Ascending aorta (tissue), 2 donors: ENCODE measurements at regions not wholly inside any gene's neighbourhood (a gene's known extent, or its start where the extent isn't known, plus 50 kb on each side); places are given as distances from the start of the nearest gene placed in this dataset.

Experiments used
- DNase-seq, 2 donors: peaks; one replicate each; pipeline ENCODE4 v3.0.0-alpha.2; 2019; ENCODE audit warnings: low spot score in 2 of 2
- H3K27ac ChIP-seq, 2 donors: fragments of 200-600 bp; sonication (generic); one replicate each; pipeline ENCODE4 v1.5.1; 2016 to 2017; ENCODE audit warnings: mild to moderate bottlenecking in 1 of 2
- H3K27me3 ChIP-seq: fragments of 200-600 bp; sonication (generic); one replicate; pipeline ENCODE4 v1.5.1; 2017
- H3K36me3 ChIP-seq, 2 donors: fragments of 200-600 bp; sonication (generic); one replicate each; pipeline ENCODE4 v1.5.1; 2016
- H3K4me1 ChIP-seq, 2 donors: fragments of 200-600 bp; sonication (generic); one replicate each; pipeline ENCODE4 v1.5.1; 2016 to 2017; ENCODE audit warnings: mild to moderate bottlenecking in 1 of 2
- H3K4me3 ChIP-seq, 2 donors: fragments of 200-600 bp; sonication (generic); one replicate each; pipeline ENCODE4 v1.5.1; 2016 to 2017; ENCODE audit warnings: mild to moderate bottlenecking in 1 of 2
- H3K9me3 ChIP-seq, 2 donors: fragments of 200-600 bp; sonication (generic); one replicate each; pipeline ENCODE4 v1.5.1; 2016
- CTCF ChIP-seq, 3 experiments: fragments of 200-600 bp in 2 of 3; fragments of 450-650 bp in 1 of 3; sonication (generic) in 2 of 3; IDR thresholded peaks; one replicate each; pipeline ENCODE4 v1.5.1; 2016 to 2019; ENCODE audit warnings: antibody characterized with exemption in 3 of 3, mild to moderate bottlenecking in 1 of 3, moderate library complexity in 1 of 3
- intact Hi-C: fragments of 100-400 bp; cut with DNase I; formaldehyde crosslinking; loops from one replicate; pipeline ENCODE4 v1.15.1; 2023

- no peaks in the 10 kb centered on the region for H3K4me1 ChIP-seq
- H3K9me3 ChIP-seq = peaks cover 0 to 11% of the 10 kb centered on the region in 2 donors
- no peak overlapping the region for H3K4me3 ChIP-seq
- intact Hi-C loops = no loop called here
- DNase-seq = no peak
- no peak overlapping the region for H3K27ac ChIP-seq
- no peak for TF ChIP-seq CTCF (IDR thresholded peaks at IDR 0.05)
- no peaks in the 10 kb centered on the region for H3K27me3 ChIP-seq
- H3K36me3 ChIP-seq = no peaks in the 10 kb centered on the region
Measured at GRCh38 chr7:118013252-118014010, 140.2 kb upstream of the CTTNBP2 start.

- Histone ChIP-seq H3K36me3 (no peaks in the 10 kb centered on the region), H3K27ac (no peak overlapping the region), H3K27me3 (no peaks in the 10 kb centered on the region), H3K4me1 (no peaks in the 10 kb centered on the region), H3K9me3 (peaks cover 0 to 6% of the 10 kb centered on the region in 2 donors), H3K4me3 (no peak overlapping the region)
- intact Hi-C loops = no loop called here
- no peak for TF ChIP-seq CTCF (IDR thresholded peaks at IDR 0.05)
- no peak for DNase-seq
Measured at GRCh38 chr7:118022546-118022945, 149.3 kb upstream of the CTTNBP2 start.

- Histone ChIP-seq H3K36me3 (no peaks in the 10 kb centered on the region), H3K27ac (no peak overlapping the region), H3K4me1 (no peaks in the 10 kb centered on the region), H3K4me3 (no peak overlapping the region), H3K27me3 (no peaks in the 10 kb centered on the region), H3K9me3 (no peaks in the 10 kb centered on the region)
- no peak for DNase-seq
- TF ChIP-seq CTCF (IDR thresholded peaks at IDR 0.05) = no peak
- intact Hi-C loops = no loop called here
Measured at GRCh38 chr7:118026791-118027190, 153.6 kb upstream of the CTTNBP2 start.

GRCh38 chr7:118028226-118028625 lies 155.0 kb upstream of the CTTNBP2 start:
- H3K9me3 ChIP-seq = no peaks in the 10 kb centered on the region
- intact Hi-C loops = no loop called here
- H3K4me3 ChIP-seq = no peak overlapping the region
- no peaks in the 10 kb centered on the region for H3K4me1 ChIP-seq
- H3K27me3 ChIP-seq = no peaks in the 10 kb centered on the region
- DNase-seq = no peak
- no peak for TF ChIP-seq CTCF (IDR thresholded peaks at IDR 0.05)
- no peak overlapping the region for H3K27ac ChIP-seq
- no peaks in the 10 kb centered on the region for H3K36me3 ChIP-seq

- H3K4me3 ChIP-seq = no peak overlapping the region
- no peaks in the 10 kb centered on the region for H3K36me3 ChIP-seq
- H3K27ac ChIP-seq = no peak overlapping the region
- TF ChIP-seq CTCF (IDR thresholded peaks at IDR 0.05) = no peak
- H3K4me1 ChIP-seq = no peaks in the 10 kb centered on the region
- no peaks in the 10 kb centered on the region for H3K27me3 ChIP-seq
- intact Hi-C loops = no loop called here
- no peaks in the 10 kb centered on the region for H3K9me3 ChIP-seq
- no peak for DNase-seq
Measured at GRCh38 chr7:118029826-118030422, 154.0 kb upstream of the LSM8 start.
